ENCODE measurements at regions not wholly inside any gene's neighbourhood (a gene's known extent, or its start where the extent isn't known, plus 50 kb on each side); places are given as distances from the start of the nearest gene placed in this dataset.
A peak's percentile ranks its signal among the peaks of the same experiment; 100 is the strongest.
"Not testable (repeated sequence)": the region's sequence is repeated elsewhere in the genome, so short reads cannot be mapped to it uniquely, and the experiment has no call there.

DNA sequence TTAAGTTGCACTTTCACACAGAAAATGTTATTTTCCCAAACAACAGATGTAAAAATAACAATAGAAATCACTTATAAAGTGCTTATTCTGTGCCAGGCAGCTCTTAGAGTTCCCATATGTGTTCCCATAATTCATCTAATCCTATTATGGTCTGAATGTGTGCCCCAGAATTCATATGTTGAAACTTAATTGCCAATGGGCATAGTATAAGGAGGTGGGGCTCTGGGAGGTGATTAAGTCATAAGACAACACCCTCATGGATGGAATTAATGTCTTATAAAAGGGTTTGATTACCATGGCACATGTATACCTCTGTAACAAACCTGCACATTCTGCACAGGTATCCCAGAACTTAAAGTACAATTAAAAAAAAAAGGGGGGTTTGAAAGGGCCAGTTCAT is 92.7 kb downstream of the FZD1 start:
- no peak for DNase-seq

GRCh38 chr7:91357379-91357778 is 93.1 kb downstream of the FZD1 start:
- no peak for DNase-seq

- DNase-seq: no peak
These were observed 93.7 kb downstream of the FZD1 start for GRCh38 chr7:91357901-91358300.

GRCh38 chr7:91358303-91358702 is 94.1 kb downstream of the FZD1 start:
- DNase-seq: no peak

DNA sequence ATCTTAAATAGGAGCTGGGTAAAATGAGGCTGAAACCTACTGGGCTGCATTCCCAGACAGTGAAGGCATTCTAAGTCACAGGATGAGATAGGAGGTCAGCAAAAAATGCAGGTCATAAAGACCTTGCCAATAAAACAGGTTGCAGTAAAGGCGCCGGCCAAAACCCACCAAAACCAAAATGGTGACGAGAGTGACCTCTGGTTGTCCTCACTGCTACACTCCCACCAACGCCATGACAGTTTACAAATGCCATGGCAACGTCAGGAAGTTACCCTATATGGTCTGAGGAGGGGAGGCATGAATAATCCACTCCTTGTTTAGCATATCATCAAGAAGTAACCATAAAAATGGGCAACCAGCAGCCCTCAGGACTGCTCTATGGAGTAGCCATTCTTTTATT is 100.9 kb downstream of the FZD1 start:
- not testable (repeated sequence) for DNase-seq

DNA sequence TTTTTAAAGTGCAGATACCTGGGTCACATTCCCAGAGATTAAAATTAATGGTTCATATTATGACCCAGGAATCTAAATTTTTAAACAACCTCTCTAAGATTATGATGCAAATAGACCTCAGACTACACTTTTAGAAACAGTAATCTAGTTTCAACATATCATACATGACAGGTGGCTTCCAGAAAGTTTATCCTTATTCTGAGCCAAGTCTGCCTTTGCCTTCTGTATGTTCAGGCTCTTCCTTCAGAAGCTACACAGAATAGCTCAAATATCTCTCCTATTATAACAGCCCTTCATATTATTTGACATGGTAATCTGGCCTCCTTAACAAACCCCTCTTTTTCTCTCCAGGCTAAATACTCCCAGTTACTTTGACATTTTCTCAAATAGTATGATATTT is 101.9 kb downstream of the FZD1 start:
- DNase-seq: no peak

GRCh38 chr7:91367812-91368578 is 103.8 kb downstream of the FZD1 start:
- no peak for DNase-seq

GRCh38 chr7:91372323-91372722 is 108.1 kb downstream of the FZD1 start:
- DNase-seq: no peak

DNA sequence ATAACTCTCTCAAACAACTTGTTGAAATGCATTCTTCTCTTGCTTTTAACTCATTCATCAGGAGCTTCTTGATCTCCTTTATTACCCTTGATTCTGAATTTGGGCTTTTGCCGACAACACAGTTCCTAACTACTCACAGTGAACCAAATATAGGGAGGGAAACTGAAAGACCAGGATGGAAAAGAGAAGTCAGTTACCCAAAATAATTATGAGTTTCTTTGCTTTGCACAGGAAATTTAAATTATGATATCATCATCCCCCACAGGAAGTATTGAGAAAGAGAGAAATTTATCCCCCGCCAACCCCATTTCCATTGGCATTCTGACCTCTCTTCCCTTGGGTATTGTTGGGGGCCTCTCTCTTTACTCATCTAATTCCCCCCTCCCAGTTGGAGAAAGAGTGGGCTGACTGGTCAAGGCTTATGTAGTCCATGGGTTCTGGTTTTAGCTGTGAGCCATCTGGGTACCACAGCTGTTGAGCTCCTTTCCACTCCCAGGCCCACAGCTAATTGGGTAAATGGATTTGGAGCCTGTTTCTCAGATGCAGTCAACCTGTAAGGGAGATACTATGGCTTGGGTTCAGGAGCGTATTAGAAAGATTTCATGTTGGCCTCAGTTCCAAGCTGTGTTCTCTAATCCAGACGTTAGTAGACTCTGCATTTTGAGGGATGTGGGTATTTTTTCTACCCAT is 109.0 kb downstream of the FZD1 start:
- peak; percentile 72 for DNase-seq

DNA sequence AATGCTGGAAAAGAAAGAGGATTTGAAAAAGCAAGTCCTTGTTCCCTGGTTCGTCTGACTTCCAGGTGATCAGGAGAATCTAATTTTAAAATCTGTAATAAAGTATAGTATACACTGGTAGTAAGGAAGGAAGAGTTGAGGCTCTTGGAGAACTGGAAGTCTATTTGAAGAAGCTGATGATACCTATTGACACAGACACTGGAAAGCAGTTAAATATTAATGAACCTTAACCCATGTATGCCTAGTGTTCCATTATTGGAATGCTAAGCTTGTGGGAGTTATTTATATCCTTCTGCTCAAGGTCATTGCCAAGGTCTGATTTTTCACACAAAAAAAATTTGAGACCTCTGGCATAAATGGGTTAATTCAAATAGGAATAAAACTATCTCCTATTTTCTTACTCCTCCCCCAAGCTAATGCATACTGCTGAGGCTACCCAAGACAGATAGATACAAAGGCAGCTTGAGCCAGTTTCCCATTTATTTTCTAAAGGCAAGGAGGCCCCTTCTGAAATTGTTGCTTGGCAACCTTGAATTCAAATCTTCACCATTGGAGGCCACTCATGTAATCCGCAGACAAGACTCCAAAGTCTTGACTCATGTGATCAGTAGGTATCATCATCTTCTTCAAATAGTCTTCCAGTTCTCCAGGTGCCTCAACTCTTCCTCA is 110.2 kb downstream of the FZD1 start:
- DNase-seq: no peak

DNA sequence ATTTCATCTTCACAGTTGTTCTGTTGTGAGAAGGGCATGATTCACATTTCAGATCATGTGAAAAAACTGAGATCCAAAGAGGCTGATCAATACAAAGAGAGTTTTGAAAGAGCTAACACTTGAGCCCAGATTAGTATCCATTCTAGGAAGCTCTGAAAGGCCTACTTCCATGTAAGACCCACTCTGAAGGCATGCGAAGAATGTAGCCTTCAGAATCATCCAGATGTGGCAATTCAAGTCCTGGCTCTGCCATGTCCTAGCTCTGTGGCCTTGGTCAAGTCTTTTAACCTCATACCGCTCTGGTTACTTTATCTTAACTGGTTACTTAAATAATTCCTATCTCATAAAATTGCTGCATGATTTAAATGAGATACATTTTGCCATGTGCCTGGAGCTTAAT is 111.1 kb downstream of the FZD1 start:
- DNase-seq: no peak

DNA sequence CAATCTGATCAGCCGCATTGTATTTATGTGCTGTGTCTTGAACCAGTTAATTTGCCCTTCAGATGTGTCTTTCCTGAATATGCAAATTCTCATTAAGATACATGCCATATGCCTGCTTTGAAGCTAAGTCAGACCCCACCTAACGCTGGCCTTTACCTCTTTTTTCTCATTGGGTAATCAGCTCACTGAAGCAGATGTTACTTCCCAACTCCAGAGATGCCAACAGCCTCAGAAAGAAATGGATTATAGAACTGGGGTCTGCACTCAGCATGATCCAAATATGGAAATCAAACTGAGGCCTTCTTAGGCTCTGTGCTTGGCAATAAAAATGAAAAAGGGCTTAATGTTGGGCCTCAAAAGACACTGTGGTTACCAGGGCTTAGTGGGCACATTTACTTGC is 113.9 kb downstream of the FZD1 start:
- no peak for DNase-seq

- peak; percentile 19 for DNase-seq
These were observed 115.0 kb downstream of the FZD1 start for GRCh38 chr7:91379236-91379635.

DNA sequence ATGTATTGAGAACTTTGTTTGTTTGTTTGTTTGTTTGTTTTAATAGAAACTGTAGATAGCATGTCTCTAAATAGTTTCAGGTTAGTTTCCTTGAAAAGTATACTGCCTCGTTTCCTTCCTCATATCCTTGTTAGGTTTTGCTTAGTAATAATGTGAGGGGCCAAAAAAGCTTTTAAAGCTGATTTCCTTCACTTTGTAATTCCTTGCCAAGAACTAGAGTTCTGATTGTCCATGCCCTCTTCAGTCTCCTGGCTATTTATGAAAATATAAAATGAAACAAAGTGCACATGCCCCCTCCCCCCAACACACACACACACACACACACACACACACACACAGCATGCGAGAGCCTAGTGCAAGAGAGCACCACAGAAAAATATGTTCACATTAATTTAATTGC is 115.8 kb downstream of the FZD1 start:
- no peak for DNase-seq

GRCh38 chr7:91383053-91383904 is 119.0 kb downstream of the FZD1 start:
- peak; percentile 6 for DNase-seq

DNA sequence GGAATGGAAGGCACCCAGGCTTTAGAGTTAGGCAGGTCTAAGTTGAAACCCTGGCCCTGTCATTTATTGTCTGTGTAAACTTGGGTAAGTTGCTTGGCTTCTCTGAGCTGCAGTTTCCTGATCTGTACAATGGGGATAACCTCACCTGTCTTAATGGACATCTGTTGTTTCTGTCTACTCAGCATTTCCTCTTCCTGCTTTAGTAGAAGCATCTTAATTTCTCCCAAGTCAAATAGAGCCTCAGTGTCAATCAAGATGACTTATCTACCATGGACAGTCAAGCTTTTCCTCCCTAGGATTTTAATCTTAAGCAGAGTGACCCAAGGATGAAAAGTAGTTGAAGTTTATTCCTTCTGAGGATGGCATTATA is 119.7 kb downstream of the FZD1 start:
- no peak for DNase-seq

DNA sequence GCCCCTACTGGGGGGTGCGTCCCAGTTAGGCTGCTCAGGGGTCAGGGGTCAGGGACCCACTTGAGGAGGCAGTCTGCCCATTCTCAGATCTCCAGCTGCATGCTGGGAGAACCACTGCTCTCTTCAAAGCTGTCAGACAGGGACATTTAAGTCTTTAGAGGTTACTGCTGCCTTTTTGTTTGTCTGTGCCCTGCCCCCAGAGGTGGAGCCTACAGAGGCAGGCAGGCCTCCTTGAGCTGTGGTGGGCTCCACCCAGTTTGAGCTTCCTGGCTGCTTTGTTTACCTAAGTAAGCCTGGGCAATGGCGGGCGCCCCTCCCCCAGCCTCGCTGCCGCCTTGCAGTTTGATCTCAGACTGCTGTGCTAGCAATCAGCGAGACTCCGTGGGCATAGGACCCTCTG is 130.5 kb downstream of the FZD1 start:
- DNase-seq: not testable (repeated sequence)

DNA sequence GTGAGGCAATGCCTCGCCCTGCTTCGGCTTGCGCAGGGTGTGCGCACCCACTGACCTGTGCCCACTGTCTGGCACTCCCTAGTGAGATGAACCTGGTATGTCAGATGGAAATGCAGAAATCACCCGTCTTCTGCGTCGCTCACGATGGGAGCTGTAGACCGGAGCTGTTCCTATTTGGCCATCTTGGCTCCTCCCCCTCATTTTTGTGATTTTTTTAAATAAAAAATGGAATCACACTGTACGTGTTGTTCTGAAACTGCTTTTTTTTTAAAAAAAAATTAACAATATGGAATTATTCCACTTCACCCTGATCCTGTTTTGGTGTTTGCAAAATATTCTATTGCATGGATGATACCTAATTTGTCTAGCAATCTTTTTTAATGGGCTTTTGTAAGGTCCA is 131.1 kb downstream of the FZD1 start:
- DNase-seq: not testable (repeated sequence)

DNA sequence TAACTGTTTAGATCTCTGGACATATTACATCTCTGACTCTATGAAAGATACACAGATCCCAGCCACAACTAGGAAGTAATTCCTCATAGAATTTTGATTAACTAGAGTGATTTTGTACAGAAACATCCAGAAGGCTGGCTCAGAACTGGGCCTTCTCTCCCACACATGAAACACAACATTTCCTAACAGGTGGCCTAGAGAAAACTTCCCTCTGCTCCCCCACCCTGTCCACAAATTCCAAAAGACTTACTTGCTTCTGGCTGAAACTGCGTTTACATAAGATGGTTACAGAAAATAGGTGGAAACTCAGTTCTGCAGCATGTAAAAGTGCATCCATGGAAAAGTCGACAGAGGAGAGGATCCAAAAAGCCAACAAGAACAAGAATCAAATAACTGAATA is 132.9 kb downstream of the FZD1 start:
- DNase-seq: no peak

- DNase-seq: no peak
These were observed 133.4 kb downstream of the FZD1 start for GRCh38 chr7:91397612-91398011.

DNA sequence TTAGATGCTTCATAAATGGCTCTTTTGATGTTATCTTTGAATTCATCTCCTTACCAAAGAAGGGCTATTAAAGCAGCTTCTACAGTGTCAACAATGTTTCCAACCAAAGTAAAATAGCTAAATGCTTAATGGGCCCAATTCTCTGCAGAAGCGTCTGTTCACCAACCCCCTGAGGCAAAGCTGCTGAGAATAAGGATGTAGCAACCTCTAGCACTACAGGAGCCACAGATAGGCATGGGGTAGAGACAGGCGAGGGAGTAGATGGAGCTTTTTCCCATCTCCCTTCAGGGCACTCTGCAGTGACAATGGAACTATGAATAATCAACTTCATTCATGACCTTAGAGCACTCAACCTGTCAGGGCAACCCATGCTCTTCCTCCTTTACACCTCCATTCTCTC is 134.1 kb downstream of the FZD1 start:
- DNase-seq: no peak

GRCh38 chr7:91405092-91405788 is 141.0 kb downstream of the FZD1 start:
- DNase-seq: no peak

GRCh38 chr7:91405873-91406272 is 141.6 kb downstream of the FZD1 start:
- DNase-seq: not testable (repeated sequence)

Measured in suppressor macrophage treated with lipopolysaccharide for 4 hours (primary cell).